ENCODE measurements at regions not wholly inside any gene's neighbourhood (a gene's known extent, or its start where the extent isn't known, plus 50 kb on each side); places are given as distances from the start of the nearest gene placed in this dataset.

DNA sequence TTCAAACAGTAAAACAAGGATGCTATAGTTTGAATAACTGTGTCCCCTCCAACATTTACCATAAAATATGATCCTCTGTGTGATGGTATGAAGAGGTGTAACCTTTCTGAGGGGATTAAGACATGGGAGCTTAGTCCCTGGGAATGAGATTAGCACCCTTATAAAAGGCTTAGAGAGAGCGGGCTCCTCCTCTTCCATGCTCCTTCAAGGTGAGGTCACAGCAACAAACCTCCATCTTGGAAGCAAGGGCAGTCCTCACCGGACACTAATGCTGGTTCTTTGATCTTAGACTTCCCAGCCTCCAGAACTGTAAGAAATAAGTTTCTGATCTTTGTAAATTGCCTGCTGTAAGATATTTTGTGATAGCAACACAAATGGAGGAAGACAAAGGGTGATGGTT, 700.3 kb downstream of the TMEM182 start:
- Histone ChIP-seq H3K27ac (no peak overlapping the region), H3K36me3 (no peaks in the 10 kb centered on the region), H3K9me3 (no peaks in the 10 kb centered on the region), H3K4me1 (no peaks in the 10 kb centered on the region), H3K27me3 (ENCODE audit: low read depth) (no peaks in the 10 kb centered on the region), H3K4me3 (no peak overlapping the region)
- intact Hi-C loops (cut with DNase I) = no loop called here
- TF ChIP-seq, protein P1, sequence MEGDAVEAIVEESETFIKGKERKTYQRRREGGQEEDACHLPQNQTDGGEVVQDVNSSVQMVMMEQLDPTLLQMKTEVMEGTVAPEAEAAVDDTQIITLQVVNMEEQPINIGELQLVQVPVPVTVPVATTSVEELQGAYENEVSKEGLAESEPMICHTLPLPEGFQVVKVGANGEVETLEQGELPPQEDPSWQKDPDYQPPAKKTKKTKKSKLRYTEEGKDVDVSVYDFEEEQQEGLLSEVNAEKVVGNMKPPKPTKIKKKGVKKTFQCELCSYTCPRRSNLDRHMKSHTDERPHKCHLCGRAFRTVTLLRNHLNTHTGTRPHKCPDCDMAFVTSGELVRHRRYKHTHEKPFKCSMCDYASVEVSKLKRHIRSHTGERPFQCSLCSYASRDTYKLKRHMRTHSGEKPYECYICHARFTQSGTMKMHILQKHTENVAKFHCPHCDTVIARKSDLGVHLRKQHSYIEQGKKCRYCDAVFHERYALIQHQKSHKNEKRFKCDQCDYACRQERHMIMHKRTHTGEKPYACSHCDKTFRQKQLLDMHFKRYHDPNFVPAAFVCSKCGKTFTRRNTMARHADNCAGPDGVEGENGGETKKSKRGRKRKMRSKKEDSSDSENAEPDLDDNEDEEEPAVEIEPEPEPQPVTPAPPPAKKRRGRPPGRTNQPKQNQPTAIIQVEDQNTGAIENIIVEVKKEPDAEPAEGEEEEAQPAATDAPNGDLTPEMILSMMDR (IDR thresholded peaks at IDR 0.05) = no peak
- ATAC-seq (no peak), DNase-seq (no peak)

DNA sequence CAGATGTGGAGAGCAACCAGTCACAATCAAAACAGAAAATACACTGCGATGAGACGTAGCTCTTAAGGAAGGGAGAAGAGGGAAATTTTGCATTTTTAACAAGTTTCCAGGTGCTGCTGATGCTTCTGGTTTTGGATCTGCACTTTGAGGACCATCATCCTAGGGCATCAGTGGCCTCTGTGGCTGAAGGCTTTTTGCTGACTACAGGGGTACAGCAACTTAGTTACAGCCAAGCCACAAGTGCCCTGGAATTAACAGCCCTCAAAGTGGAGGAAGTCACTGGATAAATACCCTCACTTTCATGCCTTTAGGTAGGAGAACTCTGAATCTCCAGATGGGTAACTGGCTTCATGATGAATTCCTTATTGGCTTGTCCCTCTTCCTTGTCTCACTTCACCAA, 700.9 kb downstream of the TMEM182 start:
- Histone ChIP-seq H3K27me3 (ENCODE audit: low read depth) (no peaks in the 10 kb centered on the region), H3K4me1 (no peaks in the 10 kb centered on the region), H3K36me3 (no peaks in the 10 kb centered on the region), H3K4me3 (no peak overlapping the region), H3K27ac (no peak overlapping the region), H3K9me3 (no peaks in the 10 kb centered on the region)
- TF ChIP-seq, protein P1 (IDR thresholded peaks at IDR 0.05) = no peak
- ATAC-seq (no peak), DNase-seq (no peak)
- intact Hi-C loops (cut with DNase I) = no loop called here

DNA sequence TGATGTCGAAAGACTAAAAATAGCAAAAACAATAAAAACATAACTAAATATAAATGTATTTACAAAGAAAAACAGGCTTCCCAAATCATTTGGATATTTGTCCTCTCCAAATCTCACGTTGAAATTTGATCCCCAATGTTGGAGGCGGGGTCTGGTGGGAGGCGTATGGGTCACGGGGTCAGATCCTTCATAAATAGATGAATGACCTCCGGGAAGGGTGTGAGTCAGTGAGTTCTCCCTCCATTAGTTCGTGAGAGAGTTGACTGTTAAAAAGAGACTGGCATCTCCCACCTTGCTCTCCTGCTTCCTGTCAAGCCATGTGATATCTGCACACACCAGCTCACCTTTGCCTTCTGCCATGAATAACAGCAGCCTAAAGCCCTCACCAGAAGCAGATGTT, 703.0 kb downstream of the TMEM182 start:
- H3K27ac ChIP-seq = no peak overlapping the region
- H3K4me3 ChIP-seq = no peak overlapping the region
- no peak for DNase-seq
- no peaks in the 10 kb centered on the region for H3K4me1 ChIP-seq
- H3K27me3 ChIP-seq (ENCODE audit: low read depth) = no peaks in the 10 kb centered on the region
- no peaks in the 10 kb centered on the region for H3K9me3 ChIP-seq
- intact Hi-C loops (cut with DNase I) = no loop called here
- TF ChIP-seq, protein P1 (IDR thresholded peaks at IDR 0.05) = no peak
- H3K36me3 ChIP-seq = no peaks in the 10 kb centered on the region
- ATAC-seq = no peak

DNA sequence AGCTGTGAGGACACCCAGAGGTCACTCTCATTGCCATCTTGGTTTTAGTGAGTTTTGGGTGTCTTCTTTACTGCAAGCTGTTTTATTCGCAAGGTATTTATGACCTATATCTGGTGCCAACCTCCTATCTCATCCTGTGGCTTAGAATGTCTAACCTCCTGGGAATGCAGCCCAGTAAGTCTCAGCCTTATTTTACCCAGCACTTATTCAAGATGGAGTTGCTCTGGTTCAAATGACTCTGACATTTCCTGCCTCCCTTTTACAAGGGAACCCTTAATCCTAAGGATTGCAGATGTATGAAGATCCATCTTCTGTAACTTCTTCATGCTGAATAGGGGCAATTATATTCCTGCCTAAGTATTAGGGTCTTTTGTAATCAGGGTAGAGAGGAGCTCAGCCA, 708.0 kb downstream of the TMEM182 start:
- H3K9me3 ChIP-seq = no peaks in the 10 kb centered on the region
- no peak for DNase-seq
- no peaks in the 10 kb centered on the region for H3K4me1 ChIP-seq
- ATAC-seq = no peak
- intact Hi-C loops (cut with DNase I) = no loop called here
- H3K27me3 ChIP-seq (ENCODE audit: low read depth) = no peaks in the 10 kb centered on the region
- H3K36me3 ChIP-seq = no peaks in the 10 kb centered on the region
- H3K27ac ChIP-seq = no peak overlapping the region
- no peak overlapping the region for H3K4me3 ChIP-seq
- TF ChIP-seq, protein P1 (IDR thresholded peaks at IDR 0.05) = no peak

DNA sequence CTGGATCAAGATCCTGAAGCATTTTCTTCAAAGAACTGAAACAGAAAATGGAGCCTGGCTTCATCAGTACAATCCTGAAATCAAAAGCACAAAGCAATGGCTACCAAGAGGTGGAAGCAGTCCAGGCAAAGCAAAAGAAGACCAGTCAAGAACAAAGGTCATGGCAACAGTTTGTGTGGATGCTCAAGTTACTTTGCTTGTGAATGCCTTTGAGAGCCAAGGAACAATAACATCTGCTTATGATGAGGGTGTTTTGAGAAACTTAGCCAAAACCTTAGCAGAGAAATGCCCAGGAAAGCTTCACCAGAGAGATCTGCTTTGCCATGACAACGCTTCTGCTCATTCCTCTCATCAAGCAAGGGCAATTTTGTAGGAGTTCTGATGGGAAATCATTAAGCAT, 723.1 kb downstream of the TMEM182 start:
- TF ChIP-seq, protein P1 (IDR thresholded peaks at IDR 0.05) = no peak
- DNase-seq = no peak
- Histone ChIP-seq H3K27ac (no peak overlapping the region), H3K4me1 (no peaks in the 10 kb centered on the region), H3K9me3 (no peaks in the 10 kb centered on the region), H3K36me3 (no peaks in the 10 kb centered on the region), H3K27me3 (ENCODE audit: low read depth) (no peaks in the 10 kb centered on the region), H3K4me3 (no peak overlapping the region)
- intact Hi-C loops (cut with DNase I) = no loop called here
- no peak for ATAC-seq

DNA sequence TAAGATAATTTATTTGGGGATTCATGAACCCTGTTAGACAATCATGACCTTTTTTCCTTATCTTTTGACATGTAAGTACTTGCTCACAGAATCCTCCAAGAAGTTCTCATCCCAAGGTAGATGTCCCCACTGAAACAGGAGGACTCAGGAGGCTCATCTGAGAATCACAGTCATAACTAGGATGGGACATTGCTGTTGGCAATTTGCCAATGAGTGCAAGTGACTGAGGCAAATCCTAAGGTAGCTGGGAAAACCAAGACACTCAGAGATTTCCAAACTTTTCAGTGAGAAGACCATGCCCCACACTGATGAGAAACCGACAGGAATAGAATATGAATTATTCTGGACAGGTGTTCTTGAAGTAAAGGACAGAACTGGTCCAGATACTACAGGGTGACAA, 735.0 kb downstream of the TMEM182 start:
- Histone ChIP-seq H3K4me1 (no peaks in the 10 kb centered on the region), H3K27me3 (ENCODE audit: low read depth) (no peaks in the 10 kb centered on the region), H3K27ac (no peak overlapping the region), H3K4me3 (no peak overlapping the region), H3K9me3 (no peaks in the 10 kb centered on the region), H3K36me3 (no peaks in the 10 kb centered on the region)
- DNase-seq (no peak), ATAC-seq (no peak)
- TF ChIP-seq, protein P1 (IDR thresholded peaks at IDR 0.05) = no peak
- intact Hi-C loops (cut with DNase I) = no loop called here

Data from lower lobe of right lung (tissue), 2 donors.